ENCODE measurements at regions not wholly inside any gene's neighbourhood (a gene's known extent, or its start where the extent isn't known, plus 50 kb on each side); places are given as distances from the start of the nearest gene placed in this dataset.

GRCh38 chr18:22499421-22499820, 81.7 kb upstream of the CTAGE1 start:
- Histone ChIP-seq H4K20me1 (ENCODE audit: insufficient read depth, low read length) (no peaks in the 10 kb centered on the region), H3K36me3 (replicated peaks in 1 of 2; ENCODE audit: control insufficient read depth in 1 of 2, insufficient read depth in 2 of 2, low read length in 2 of 2) (no peaks in the 10 kb centered on the region), H3K4me3 (replicated peaks in 1 of 3; ENCODE audit: low read depth in 2 of 3, low read length in 3 of 3) (no peak overlapping the region), H3K4me2 (replicated peaks; ENCODE audit: extremely low read depth, low read length, poor library complexity, severe bottlenecking) (no peak overlapping the region), H3K9ac (ENCODE audit: insufficient read depth, low read length, poor library complexity, severe bottlenecking) (no peak overlapping the region), H3K4me1 (ENCODE audit: control insufficient read depth in 1 of 2, insufficient read depth in 2 of 2, low read length in 2 of 2) (no peaks in the 10 kb centered on the region), H3K9me3 (replicated peaks in 1 of 2; ENCODE audit: control insufficient read depth in 1 of 2, insufficient read depth in 1 of 2, low read length in 2 of 2) (no peaks in the 10 kb centered on the region), H3K27ac (ENCODE audit: low read depth in 1 of 2, low read length in 2 of 2) (no peak overlapping the region), H3K79me2 (ENCODE audit: insufficient read depth, low read length) (no peaks in the 10 kb centered on the region), H3K27me3 (ENCODE audit: control insufficient read depth in 2 of 2, insufficient read depth in 2 of 2, low read length in 2 of 2) (no peaks in the 10 kb centered on the region), H2AFZ (ENCODE audit: insufficient read depth, low read depth, low read length, poor library complexity, severe bottlenecking) (no peak overlapping the region)
- H3K9me3 Mint-ChIP-seq, result peaks cover 0 to 6% (median 4%) of the 10 kb centered on the region in 7 donors
- no peak overlapping the region for H3K27ac Mint-ChIP-seq
- no peaks in the 10 kb centered on the region for H3K36me3 Mint-ChIP-seq
- no peaks in the 10 kb centered on the region for H3K4me1 Mint-ChIP-seq
- DNase-seq, result no peak
- no peak overlapping the region for H3K4me3 Mint-ChIP-seq
- intact Hi-C loops (cut with micrococcal nuclease), result no loop called here
- TF ChIP-seq, protein P1, sequence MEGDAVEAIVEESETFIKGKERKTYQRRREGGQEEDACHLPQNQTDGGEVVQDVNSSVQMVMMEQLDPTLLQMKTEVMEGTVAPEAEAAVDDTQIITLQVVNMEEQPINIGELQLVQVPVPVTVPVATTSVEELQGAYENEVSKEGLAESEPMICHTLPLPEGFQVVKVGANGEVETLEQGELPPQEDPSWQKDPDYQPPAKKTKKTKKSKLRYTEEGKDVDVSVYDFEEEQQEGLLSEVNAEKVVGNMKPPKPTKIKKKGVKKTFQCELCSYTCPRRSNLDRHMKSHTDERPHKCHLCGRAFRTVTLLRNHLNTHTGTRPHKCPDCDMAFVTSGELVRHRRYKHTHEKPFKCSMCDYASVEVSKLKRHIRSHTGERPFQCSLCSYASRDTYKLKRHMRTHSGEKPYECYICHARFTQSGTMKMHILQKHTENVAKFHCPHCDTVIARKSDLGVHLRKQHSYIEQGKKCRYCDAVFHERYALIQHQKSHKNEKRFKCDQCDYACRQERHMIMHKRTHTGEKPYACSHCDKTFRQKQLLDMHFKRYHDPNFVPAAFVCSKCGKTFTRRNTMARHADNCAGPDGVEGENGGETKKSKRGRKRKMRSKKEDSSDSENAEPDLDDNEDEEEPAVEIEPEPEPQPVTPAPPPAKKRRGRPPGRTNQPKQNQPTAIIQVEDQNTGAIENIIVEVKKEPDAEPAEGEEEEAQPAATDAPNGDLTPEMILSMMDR (IDR thresholded peaks at IDR 0.05), result no peak
- H3K27me3 Mint-ChIP-seq (ENCODE audit: low read depth in 3 of 3), result peaks cover 0 to 6% (median 1%) of the 10 kb centered on the region in 3 donors

- Histone ChIP-seq H3K27me3 (ENCODE audit: control insufficient read depth in 2 of 2, insufficient read depth in 2 of 2, low read length in 2 of 2) (no peaks in the 10 kb centered on the region), H3K4me1 (ENCODE audit: control insufficient read depth in 1 of 2, insufficient read depth in 2 of 2, low read length in 2 of 2) (no peaks in the 10 kb centered on the region), H3K27ac (ENCODE audit: low read depth in 1 of 2, low read length in 2 of 2) (no peak overlapping the region), H4K20me1 (ENCODE audit: insufficient read depth, low read length) (no peaks in the 10 kb centered on the region), H3K36me3 (replicated peaks in 1 of 2; ENCODE audit: control insufficient read depth in 1 of 2, insufficient read depth in 2 of 2, low read length in 2 of 2) (no peaks in the 10 kb centered on the region), H3K79me2 (ENCODE audit: insufficient read depth, low read length) (no peaks in the 10 kb centered on the region), H3K4me3 (replicated peaks in 1 of 3; ENCODE audit: low read depth in 2 of 3, low read length in 3 of 3) (no peak overlapping the region), H3K9ac (ENCODE audit: insufficient read depth, low read length, poor library complexity, severe bottlenecking) (no peak overlapping the region), H2AFZ (ENCODE audit: insufficient read depth, low read depth, low read length, poor library complexity, severe bottlenecking) (no peak overlapping the region), H3K9me3 (replicated peaks in 1 of 2; ENCODE audit: control insufficient read depth in 1 of 2, insufficient read depth in 1 of 2, low read length in 2 of 2) (no peaks in the 10 kb centered on the region), H3K4me2 (replicated peaks; ENCODE audit: extremely low read depth, low read length, poor library complexity, severe bottlenecking) (no peak overlapping the region)
- no peaks in the 10 kb centered on the region for H3K4me1 Mint-ChIP-seq
- 100% methylated on average over 2 of the region's 3 CpGs for WGBS (ENCODE audit: insufficient coverage)
- H3K9me3 Mint-ChIP-seq, result peaks cover 0 to 4% (median 2%) of the 10 kb centered on the region in 7 donors
- no peak for DNase-seq
- intact Hi-C loops (cut with micrococcal nuclease), result no loop called here
- no peaks in the 10 kb centered on the region for H3K36me3 Mint-ChIP-seq
- peaks cover 1 to 3% (median 1%) of the 10 kb centered on the region in 3 donors for H3K27me3 Mint-ChIP-seq (ENCODE audit: low read depth in 3 of 3)
- no peak overlapping the region for H3K4me3 Mint-ChIP-seq
- TF ChIP-seq, protein P1 (IDR thresholded peaks at IDR 0.05), result no peak
- H3K27ac Mint-ChIP-seq, result no peak overlapping the region
These were observed 86.1 kb upstream of the CTAGE1 start for GRCh38 chr18:22503803-22504202.

All from CD14-positive monocyte (primary cell).